IMR-90 (cell line): ENCODE measurements at regions not wholly inside any gene's neighbourhood (a gene's known extent, or its start where the extent isn't known, plus 50 kb on each side); places are given as distances from the start of the nearest gene placed in this dataset.

Experiments used
- MAZ ChIP-seq: IDR thresholded peaks from 2 replicates; pipeline ENCODE4 v1.6.1; 2012; ENCODE audit warnings: low read depth, mild to moderate bottlenecking, low read length, improper control_type of control experiment, moderate library complexity, borderline replicate concordance
- POLR2A ChIP-seq: IDR thresholded peaks from 2 replicates; pipeline ENCODE4 v1.6.1; 2012; ENCODE audit warnings: mild to moderate bottlenecking, low read depth, low read length
- RCOR1 ChIP-seq: IDR thresholded peaks from 2 replicates; pipeline ENCODE4 v1.6.1; 2012; ENCODE audit warnings: mild to moderate bottlenecking, low read length, improper control_type of control experiment; ENCODE audit not compliant: insufficient replicate concordance
- TF ChIP-seq, protein P1 (sequence below): conservative IDR thresholded peaks from 2 replicates; pipeline ENCODE4 v1.5.1; 2012; ENCODE audit warnings: mild to moderate bottlenecking, low read depth, low read length, improper control_type of control experiment
- TF ChIP-seq, protein P2 (sequence below): fragments of 150-350 bp; IDR thresholded peaks from 2 replicates; pipeline ENCODE4 v1.6.1; 2017; ENCODE audit warnings: mild to moderate bottlenecking, antibody characterized with exemption, low read length, low read depth

DNA sequence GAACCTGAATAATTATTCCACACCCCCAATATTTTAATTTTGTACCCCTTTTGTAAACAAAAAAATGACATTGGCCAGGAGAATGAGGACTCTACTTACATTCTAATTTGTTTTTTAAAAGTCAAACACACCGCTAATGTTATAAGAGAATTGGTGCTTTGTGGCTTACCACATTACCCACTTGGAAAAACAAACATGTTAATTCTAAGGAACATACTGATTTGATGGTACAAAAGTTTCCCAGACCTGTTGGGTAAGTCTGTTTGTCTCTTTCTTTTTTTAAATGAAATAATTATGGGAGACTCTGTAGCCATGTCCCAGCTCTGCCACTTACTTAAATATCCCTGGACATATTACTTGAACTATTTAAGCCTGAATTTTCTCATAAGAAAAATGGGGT lies 352.5 kb upstream of the C2CD4B start:
- TF ChIP-seq RCOR1, result no peak
- TF ChIP-seq, protein P1, sequence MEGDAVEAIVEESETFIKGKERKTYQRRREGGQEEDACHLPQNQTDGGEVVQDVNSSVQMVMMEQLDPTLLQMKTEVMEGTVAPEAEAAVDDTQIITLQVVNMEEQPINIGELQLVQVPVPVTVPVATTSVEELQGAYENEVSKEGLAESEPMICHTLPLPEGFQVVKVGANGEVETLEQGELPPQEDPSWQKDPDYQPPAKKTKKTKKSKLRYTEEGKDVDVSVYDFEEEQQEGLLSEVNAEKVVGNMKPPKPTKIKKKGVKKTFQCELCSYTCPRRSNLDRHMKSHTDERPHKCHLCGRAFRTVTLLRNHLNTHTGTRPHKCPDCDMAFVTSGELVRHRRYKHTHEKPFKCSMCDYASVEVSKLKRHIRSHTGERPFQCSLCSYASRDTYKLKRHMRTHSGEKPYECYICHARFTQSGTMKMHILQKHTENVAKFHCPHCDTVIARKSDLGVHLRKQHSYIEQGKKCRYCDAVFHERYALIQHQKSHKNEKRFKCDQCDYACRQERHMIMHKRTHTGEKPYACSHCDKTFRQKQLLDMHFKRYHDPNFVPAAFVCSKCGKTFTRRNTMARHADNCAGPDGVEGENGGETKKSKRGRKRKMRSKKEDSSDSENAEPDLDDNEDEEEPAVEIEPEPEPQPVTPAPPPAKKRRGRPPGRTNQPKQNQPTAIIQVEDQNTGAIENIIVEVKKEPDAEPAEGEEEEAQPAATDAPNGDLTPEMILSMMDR, result no peak
- TF ChIP-seq, protein P2, sequence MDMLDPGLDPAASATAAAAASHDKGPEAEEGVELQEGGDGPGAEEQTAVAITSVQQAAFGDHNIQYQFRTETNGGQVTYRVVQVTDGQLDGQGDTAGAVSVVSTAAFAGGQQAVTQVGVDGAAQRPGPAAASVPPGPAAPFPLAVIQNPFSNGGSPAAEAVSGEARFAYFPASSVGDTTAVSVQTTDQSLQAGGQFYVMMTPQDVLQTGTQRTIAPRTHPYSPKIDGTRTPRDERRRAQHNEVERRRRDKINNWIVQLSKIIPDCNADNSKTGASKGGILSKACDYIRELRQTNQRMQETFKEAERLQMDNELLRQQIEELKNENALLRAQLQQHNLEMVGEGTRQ, result no peak
- no peak for TF ChIP-seq POLR2A
- TF ChIP-seq MAZ, result no peak
